Stomach (tissue), 8 donors: ENCODE measurements at regions not wholly inside any gene's neighbourhood (a gene's known extent, or its start where the extent isn't known, plus 50 kb on each side); places are given as distances from the start of the nearest gene placed in this dataset.
"Not testable (repeated sequence)": the region's sequence is repeated elsewhere in the genome, so short reads cannot be mapped to it uniquely, and the experiment has no call there.

ENCODE experiments used
- DNase-seq, 2 donors: peaks; one replicate each; pipeline versions ENCODE4 v3.0.0 to v3.0.0-alpha.2; 2013 to 2019
- H3K27ac ChIP-seq, 5 donors: fragments of 200-600 bp in 4 of 5; sonication (generic) in 4 of 5; one replicate each; pipeline ENCODE4 v1.5.1; 2013 to 2019; ENCODE audit warnings: mild to moderate bottlenecking in 1 of 5, moderate library complexity in 1 of 5
- H3K27me3 ChIP-seq, 3 donors: fragments of 200-600 bp; sonication (generic); one replicate each; pipeline ENCODE4 v1.5.1; 2017 to 2019; ENCODE audit warnings: mixed run types in 1 of 3
- H3K36me3 ChIP-seq, 4 donors: fragments of 200-600 bp; sonication (generic); 1 replicate in 3 of 4; 2 replicates in 1 of 4; pipeline ENCODE4 v1.5.1; 2016 to 2019
- H3K4me1 ChIP-seq, 4 donors: fragments of 200-600 bp; sonication (generic); one replicate each; pipeline ENCODE4 v1.5.1; 2016 to 2019
- H3K4me3 ChIP-seq, 4 donors: fragments of 200-600 bp; sonication (generic) in 3 of 4; one replicate each; pipeline ENCODE4 v1.5.1; 2016 to 2019; ENCODE audit warnings: mild to moderate bottlenecking in 1 of 4
- H3K9me3 ChIP-seq, 4 donors: fragments of 200-600 bp; sonication (generic); one replicate each; pipeline ENCODE4 v1.5.1; 2016 to 2019
- EP300 ChIP-seq: sonication (generic); formaldehyde crosslinking; IDR thresholded peaks from one replicate; pipeline ENCODE4 v1.6.1; 2017; ENCODE audit warnings: antibody characterized with exemption
- POLR2A ChIP-seq, 4 donors: fragments of 450-650 bp; IDR thresholded peaks; one replicate each; pipeline ENCODE4 v1.6.1; 2016; ENCODE audit warnings: antibody characterized with exemption in 4 of 4, control low read depth in 2 of 4, mild to moderate bottlenecking in 1 of 4, moderate library complexity in 1 of 4
- POLR2AphosphoS5 ChIP-seq, 3 donors: sonication (generic); formaldehyde crosslinking; IDR thresholded peaks; one replicate each; pipeline ENCODE4 v1.6.1; 2016; ENCODE audit warnings: antibody characterized with exemption in 3 of 3
- WGBS, 5 donors: extraction: QIAGEN DNeasy Blood & Tissue Kit in 3 of 5; methylation state at CpG; one replicate each; pipeline versions ENCODE4 v1.1.5 to v1.1.7; 2013 to 2018; 5-methylcytosine and 5-hydroxymethylcytosine counted together
- intact Hi-C: fragments of 100-400 bp; cut with DNase I; formaldehyde crosslinking; loops from one replicate; pipeline ENCODE4 v1.15.1; 2023; ENCODE audit warnings: low total_unique reads
- TF ChIP-seq, protein P1 (sequence below), 7 experiments: fragments of 450-650 bp in 4 of 7; fragments of 200-600 bp in 3 of 7; sonication (generic) in 3 of 7; IDR thresholded peaks; one replicate each; pipeline ENCODE4 v1.5.1; 2016 to 2019; ENCODE audit warnings: antibody characterized with exemption in 7 of 7, control low read depth in 2 of 7, mild to moderate bottlenecking in 1 of 7
- donor health status: healthy with polysubstance abuse.
- donor health status: Bipolar disorder and iron deficiency.
- donor health status: healthy.

DNA sequence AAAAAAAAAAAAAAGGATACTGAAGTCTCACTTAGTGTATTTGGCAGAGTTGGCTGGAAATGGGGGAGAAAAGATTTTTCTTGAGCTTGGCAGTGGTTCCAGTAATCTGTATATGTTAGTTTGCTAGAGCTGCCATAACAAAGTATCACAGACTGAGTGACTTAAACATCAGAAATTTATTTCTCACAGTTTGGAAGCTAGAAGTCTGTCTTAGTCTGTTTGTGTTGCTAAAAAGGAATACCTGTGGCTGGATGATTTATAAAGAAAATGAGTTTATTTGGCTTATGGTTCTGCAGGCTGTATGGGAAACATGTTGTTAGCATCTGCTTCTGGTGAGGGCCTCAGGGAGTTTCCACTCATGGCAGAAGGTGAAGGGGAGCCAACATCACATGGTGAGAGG is 89.6 kb upstream of the CEP78 start:
- Histone ChIP-seq H3K4me1 (peaks cover 0 to 6% (median 0%) of the 10 kb centered on the region in 4 donors), H3K27ac (no peak overlapping the region), H3K27me3 (no peaks in the 10 kb centered on the region), H3K9me3 (peaks cover 0 to 15% (median 6%) of the 10 kb centered on the region in 4 donors), H3K36me3 (no peaks in the 10 kb centered on the region), H3K4me3 (no peak overlapping the region)
- TF ChIP-seq POLR2AphosphoS5 (IDR thresholded peaks at IDR 0.05) (no peak), POLR2A (IDR thresholded peaks at IDR 0.05) (no peak), EP300 (no peak)
- TF ChIP-seq, protein P1, sequence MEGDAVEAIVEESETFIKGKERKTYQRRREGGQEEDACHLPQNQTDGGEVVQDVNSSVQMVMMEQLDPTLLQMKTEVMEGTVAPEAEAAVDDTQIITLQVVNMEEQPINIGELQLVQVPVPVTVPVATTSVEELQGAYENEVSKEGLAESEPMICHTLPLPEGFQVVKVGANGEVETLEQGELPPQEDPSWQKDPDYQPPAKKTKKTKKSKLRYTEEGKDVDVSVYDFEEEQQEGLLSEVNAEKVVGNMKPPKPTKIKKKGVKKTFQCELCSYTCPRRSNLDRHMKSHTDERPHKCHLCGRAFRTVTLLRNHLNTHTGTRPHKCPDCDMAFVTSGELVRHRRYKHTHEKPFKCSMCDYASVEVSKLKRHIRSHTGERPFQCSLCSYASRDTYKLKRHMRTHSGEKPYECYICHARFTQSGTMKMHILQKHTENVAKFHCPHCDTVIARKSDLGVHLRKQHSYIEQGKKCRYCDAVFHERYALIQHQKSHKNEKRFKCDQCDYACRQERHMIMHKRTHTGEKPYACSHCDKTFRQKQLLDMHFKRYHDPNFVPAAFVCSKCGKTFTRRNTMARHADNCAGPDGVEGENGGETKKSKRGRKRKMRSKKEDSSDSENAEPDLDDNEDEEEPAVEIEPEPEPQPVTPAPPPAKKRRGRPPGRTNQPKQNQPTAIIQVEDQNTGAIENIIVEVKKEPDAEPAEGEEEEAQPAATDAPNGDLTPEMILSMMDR (IDR thresholded peaks at IDR 0.05) = no peak
- intact Hi-C loops = no loop called here
- no peak for DNase-seq

DNA sequence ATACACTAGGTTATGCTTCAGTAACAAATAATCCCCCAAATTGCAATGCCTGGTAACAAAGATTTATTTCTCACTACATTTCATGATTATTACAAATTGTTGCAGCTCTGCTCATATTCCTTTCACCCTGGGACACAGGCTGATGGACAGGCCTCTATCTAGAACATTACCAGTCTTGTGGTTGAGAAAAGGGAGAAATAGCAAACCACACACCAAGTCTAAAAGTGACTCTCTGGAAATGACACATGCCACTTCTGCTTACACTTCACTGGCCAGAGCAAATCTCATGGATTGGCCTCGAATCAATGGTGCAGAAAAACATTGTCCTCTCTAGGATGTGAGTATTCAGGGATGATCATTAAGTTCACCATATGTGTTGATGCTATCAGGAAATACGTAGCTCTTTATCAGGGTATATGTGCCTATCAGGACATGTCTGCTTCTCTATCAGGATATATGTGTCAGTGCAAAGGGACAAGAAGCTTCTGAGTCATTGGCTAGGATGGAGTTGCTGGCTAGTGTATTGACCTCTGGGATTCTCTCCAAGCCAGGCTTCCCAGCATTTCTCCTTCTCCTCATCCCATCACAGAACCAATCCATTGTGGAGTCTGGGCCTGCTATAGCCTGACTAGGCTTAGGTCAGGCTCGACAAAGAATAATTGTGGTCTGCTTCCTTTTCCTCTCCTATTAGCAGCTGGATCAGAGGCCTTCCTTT is 91.1 kb upstream of the CEP78 start:
- peaks cover 0 to 6% (median 0%) of the 10 kb centered on the region in 4 donors for H3K4me1 ChIP-seq

DNA sequence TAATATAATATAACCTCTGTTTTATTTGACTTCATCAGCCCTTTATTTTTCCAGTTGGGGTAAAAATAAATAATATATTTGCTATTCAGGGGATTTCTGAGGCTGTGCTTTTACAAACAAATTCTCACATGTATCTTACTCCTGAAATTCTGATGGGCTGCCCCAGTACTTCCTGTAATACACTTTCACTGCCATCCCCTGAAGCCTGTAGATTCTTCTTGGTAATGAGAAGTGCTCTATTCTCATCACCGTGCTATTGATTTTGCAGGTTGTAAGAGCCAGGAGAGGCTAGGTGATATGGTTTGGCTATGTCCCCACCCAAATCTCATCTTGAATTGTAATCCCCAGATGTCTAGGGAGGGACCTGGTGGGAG is 91.9 kb upstream of the CEP78 start:
- WGBS, 5 donors = 47 to 73% (median 70%) methylated on average over 1 of the region's 1 CpG
- no peaks in the 10 kb centered on the region for H3K36me3 ChIP-seq
- no peak for DNase-seq
- no peaks in the 10 kb centered on the region for H3K27me3 ChIP-seq
- TF ChIP-seq, protein P1 (IDR thresholded peaks at IDR 0.05) = no peak
- no peak for TF ChIP-seq EP300
- TF ChIP-seq POLR2AphosphoS5 (IDR thresholded peaks at IDR 0.05) = no peak
- no peak for TF ChIP-seq POLR2A (IDR thresholded peaks at IDR 0.05)
- no peak overlapping the region for H3K27ac ChIP-seq
- peaks cover 0 to 6% (median 0%) of the 10 kb centered on the region in 4 donors for H3K4me1 ChIP-seq
- H3K9me3 ChIP-seq = peaks cover 0 to 15% (median 8%) of the 10 kb centered on the region in 4 donors
- intact Hi-C loops = no loop called here
- no peak overlapping the region for H3K4me3 ChIP-seq

More for the DNA sequence above, 91.1 kb upstream of the CEP78 start:
- TF ChIP-seq EP300 = no peak
- TF ChIP-seq, protein P1 (IDR thresholded peaks at IDR 0.05) = no peak
- H3K4me3 ChIP-seq = no peak overlapping the region
- H3K9me3 ChIP-seq = peaks cover 0 to 15% (median 6%) of the 10 kb centered on the region in 4 donors
- H3K27ac ChIP-seq = no peak overlapping the region
- no peaks in the 10 kb centered on the region for H3K36me3 ChIP-seq
- 61 to 82% (median 67%) methylated on average over 3 of the region's 3 CpGs for WGBS, 5 donors
- DNase-seq = no peak
- intact Hi-C loops = no loop called here
- no peaks in the 10 kb centered on the region for H3K27me3 ChIP-seq

DNA sequence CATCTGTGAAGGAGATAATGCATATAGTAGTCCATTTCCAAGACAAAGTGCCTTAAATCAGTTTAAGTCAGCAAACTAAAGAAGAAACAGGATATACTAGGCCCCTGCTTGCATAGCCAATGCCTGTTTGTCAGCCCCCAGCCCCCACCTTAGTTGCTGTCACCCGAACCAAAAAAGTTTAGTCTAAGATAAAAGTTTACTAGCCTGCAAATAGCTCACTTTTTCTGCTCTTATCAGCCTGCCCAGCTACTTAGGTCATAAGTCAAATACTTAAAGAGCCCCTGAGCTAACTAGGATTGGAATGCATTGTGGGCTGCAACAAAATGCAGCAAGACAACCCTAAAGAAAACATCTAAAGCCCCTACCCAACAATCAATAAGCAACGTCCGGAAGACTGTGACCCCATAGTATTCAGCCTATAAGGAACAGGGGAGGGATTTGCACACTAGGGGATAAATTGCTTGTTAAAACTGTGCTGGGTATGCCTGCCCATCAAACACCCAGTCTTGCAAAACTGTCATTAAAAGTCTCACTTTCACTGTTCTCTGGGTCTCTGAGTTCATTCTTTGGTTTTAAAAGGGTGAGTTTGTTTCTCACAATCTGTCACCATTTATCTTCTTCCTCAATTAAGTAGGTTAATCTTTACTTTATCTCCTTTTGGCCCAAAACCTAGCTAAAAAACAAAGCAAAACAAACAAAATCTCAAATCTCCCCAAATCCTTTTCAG is 92.4 kb upstream of the CEP78 start:
- TF ChIP-seq POLR2AphosphoS5 (IDR thresholded peaks at IDR 0.05) = no peak
- TF ChIP-seq, protein P1 (IDR thresholded peaks at IDR 0.05) = no peak
- TF ChIP-seq EP300 = no peak
- TF ChIP-seq POLR2A (IDR thresholded peaks at IDR 0.05) = no peak
- DNase-seq = no peak
- 17 to 42% (median 32%) methylated on average over 3 of the region's 3 CpGs for WGBS, 5 donors
- intact Hi-C loops = no loop called here
- peaks cover 0 to 15% (median 8%) of the 10 kb centered on the region in 4 donors for H3K9me3 ChIP-seq
- no peak overlapping the region for H3K4me3 ChIP-seq
- H3K27me3 ChIP-seq = no peaks in the 10 kb centered on the region
- H3K27ac ChIP-seq = no peak overlapping the region
- no peaks in the 10 kb centered on the region for H3K36me3 ChIP-seq
- H3K4me1 ChIP-seq = peaks cover 0 to 6% (median 0%) of the 10 kb centered on the region in 4 donors

DNA sequence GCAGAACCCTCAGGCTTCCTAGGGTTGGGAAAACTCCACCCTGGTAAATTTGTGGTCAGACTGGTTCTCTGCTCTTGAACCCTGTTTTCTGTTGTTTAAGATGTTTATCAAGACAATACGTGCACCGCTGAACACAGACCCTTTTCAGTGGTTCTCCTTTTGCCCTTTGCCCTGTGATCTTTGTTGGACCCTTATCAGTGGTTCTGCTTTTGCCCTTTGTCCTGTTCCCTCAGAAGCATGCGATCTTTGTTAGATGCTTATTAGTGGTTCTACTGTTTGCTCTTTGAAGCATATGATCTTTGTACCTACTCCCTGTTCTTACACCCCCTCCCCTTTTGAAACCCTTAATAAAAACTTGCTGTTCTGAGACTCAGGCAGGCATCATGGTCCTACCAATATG is 93.6 kb upstream of the CEP78 start:
- 47 to 81% (median 58%) methylated on average over 3 of the region's 3 CpGs for WGBS, 5 donors
- H3K27me3 ChIP-seq, H3K27ac ChIP-seq, H3K4me3 ChIP-seq, H3K36me3 ChIP-seq, DNase-seq, H3K4me1 ChIP-seq, intact Hi-C loops: not testable (repeated sequence)
- peaks cover 0 to 15% (median 8%) of the 10 kb centered on the region in 4 donors for H3K9me3 ChIP-seq
